ENCODE measurements at regions not wholly inside any gene's neighbourhood (a gene's known extent, or its start where the extent isn't known, plus 50 kb on each side); places are given as distances from the start of the nearest gene placed in this dataset.

DNA sequence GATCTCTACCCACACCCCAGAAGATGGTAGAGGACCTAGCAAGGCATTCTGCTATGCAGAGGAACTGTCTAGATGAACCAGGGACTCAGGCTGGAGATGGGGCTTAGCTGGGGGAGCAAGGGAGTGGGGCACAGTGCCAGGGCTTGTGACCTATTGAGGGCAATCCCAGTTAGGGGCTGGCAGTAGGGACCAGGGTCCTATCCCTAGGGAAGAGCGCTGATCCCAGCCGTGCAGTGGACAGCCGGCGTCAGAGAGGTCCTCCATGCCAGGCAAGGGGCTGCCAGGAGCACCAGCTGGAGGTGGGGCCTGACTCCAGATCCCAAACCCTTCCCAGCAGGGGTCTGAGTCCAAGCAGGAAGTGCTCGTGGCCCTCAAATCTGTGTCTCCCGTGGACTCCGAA lies 52.7 kb upstream of the NEURL1B start:
- ChIA-PET POLR2A (interaction anchor here (1.2 to 1.5 kb wide), 3 partner anchors 10 to 27 kb away, joined by 3 to 4 read pairs (median 4); no protein-coding TSS in a partner anchor), CTCF (interaction anchor here (0.7 to 4.0 kb wide), 7 partner anchors 9 to 368 kb away, joined by 3 to 13 read pairs (median 4); no protein-coding TSS in a partner anchor)
- no peak for DNase-seq (ENCODE audit: unreplicated experiment)
- Mint-ChIP-seq H3K4me1 (ENCODE audit: insufficient read depth, unreplicated experiment) (no peaks in the 10 kb centered on the region), H3K36me3 (ENCODE audit: insufficient read depth, unreplicated experiment) (no peaks in the 10 kb centered on the region), H3K27me3 (ENCODE audit: insufficient read depth, unreplicated experiment) (peaks cover 42% of the 10 kb centered on the region), H3K9me3 (ENCODE audit: unreplicated experiment) (no peaks in the 10 kb centered on the region), H3K27ac (ENCODE audit: low read depth, unreplicated experiment) (no peak overlapping the region), H3K4me3 (ENCODE audit: unreplicated experiment) (no peak overlapping the region)
- intact Hi-C loops (cut with micrococcal nuclease) = no loop called here
- TF ChIP-seq, protein P1, sequence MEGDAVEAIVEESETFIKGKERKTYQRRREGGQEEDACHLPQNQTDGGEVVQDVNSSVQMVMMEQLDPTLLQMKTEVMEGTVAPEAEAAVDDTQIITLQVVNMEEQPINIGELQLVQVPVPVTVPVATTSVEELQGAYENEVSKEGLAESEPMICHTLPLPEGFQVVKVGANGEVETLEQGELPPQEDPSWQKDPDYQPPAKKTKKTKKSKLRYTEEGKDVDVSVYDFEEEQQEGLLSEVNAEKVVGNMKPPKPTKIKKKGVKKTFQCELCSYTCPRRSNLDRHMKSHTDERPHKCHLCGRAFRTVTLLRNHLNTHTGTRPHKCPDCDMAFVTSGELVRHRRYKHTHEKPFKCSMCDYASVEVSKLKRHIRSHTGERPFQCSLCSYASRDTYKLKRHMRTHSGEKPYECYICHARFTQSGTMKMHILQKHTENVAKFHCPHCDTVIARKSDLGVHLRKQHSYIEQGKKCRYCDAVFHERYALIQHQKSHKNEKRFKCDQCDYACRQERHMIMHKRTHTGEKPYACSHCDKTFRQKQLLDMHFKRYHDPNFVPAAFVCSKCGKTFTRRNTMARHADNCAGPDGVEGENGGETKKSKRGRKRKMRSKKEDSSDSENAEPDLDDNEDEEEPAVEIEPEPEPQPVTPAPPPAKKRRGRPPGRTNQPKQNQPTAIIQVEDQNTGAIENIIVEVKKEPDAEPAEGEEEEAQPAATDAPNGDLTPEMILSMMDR (IDR thresholded peaks at IDR 0.05; ENCODE audit: unreplicated experiment) = no peak
- no TSS peak for BruUV-seq (replicated peaks)

DNA sequence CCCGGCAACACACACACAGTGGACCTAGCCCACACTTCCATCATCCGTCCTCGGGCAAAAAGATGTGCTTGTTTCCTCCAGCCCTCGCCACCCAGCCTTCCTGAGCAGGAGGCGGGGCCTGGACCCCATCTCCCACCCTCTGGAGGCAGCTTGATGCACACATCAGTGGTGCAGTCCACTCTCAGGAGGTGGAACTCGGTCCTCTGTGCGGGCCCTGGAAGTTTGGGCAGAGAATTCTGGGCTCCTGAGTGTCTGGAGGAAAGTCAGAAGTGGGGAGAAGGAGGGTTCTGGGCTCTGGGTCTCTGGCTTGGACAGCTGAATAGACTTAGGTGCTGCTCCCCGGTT lies 54.0 kb upstream of the NEURL1B start:
- DNase-seq (ENCODE audit: unreplicated experiment) = no peak
- Mint-ChIP-seq H3K27ac (ENCODE audit: low read depth, unreplicated experiment) (no peak overlapping the region), H3K4me1 (ENCODE audit: insufficient read depth, unreplicated experiment) (no peaks in the 10 kb centered on the region), H3K27me3 (ENCODE audit: insufficient read depth, unreplicated experiment) (peaks cover 45% of the 10 kb centered on the region), H3K9me3 (ENCODE audit: unreplicated experiment) (no peaks in the 10 kb centered on the region), H3K4me3 (ENCODE audit: unreplicated experiment) (no peak overlapping the region), H3K36me3 (ENCODE audit: insufficient read depth, unreplicated experiment) (no peaks in the 10 kb centered on the region)
- intact Hi-C loops (cut with micrococcal nuclease) = no loop called here
- TF ChIP-seq, protein P1 (IDR thresholded peaks at IDR 0.05; ENCODE audit: unreplicated experiment) = no peak
- POLR2A ChIA-PET = interaction anchor here (1.2 kb wide), 1 partner anchor 8 kb away, joined by 3 read pairs; no protein-coding TSS in a partner anchor
- CTCF ChIA-PET = interaction anchor here (1.0 to 4.0 kb wide), 4 partner anchors 8 to 110 kb away, joined by 3 to 13 read pairs (median 6); no protein-coding TSS in a partner anchor
- no TSS peak for BruUV-seq (replicated peaks)

DNA sequence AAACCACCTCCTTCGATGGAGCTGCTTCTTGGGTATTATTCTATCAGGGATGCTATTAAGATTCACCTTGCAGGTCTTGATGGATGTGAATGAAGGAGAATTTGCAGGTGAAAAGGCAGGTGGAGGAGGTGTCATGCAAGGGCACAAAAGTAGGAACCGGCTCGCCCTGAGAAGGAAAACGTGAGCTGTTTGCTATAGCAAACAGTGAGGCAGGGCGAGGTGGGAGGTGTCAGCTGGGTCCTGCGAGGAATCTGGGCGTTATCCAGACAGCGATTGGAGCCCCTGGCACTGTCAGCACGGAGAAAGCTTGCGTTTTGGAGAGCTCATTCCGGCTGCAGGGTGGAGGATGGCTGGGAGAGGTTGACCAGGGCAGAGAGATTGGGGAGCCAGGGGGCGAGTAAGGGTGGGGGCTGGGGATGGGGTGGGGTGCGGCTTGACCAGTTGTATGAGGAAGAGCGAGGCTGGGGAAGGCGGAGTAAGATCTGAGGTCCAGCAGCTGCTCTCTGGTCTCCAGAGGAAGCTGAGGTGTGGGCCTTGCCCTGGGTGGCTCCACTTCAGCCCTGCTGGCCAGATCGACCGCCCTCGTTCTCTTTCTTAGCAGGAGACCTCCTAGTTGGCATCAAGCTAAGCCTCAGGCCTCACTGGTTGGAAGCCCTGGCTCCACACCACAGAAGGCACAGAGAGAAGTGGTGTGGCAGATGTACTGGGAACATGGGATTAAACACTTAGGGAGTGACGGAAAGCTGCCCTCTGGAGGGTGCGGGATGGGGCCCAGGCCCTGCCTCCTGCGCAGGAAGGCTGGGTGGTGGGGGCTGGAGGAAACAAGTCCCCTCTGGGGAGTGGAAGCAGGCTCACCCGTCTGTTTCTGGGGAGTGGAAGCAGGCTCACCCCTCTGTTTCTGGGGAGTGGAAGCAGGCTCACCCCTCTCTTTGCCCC lies 54.7 kb upstream of the NEURL1B start:
- Mint-ChIP-seq H3K4me1 (ENCODE audit: insufficient read depth, unreplicated experiment) (no peaks in the 10 kb centered on the region), H3K36me3 (ENCODE audit: insufficient read depth, unreplicated experiment) (no peaks in the 10 kb centered on the region), H3K27me3 (ENCODE audit: insufficient read depth, unreplicated experiment) (peaks cover 50% of the 10 kb centered on the region), H3K27ac (ENCODE audit: low read depth, unreplicated experiment) (no peak overlapping the region), H3K9me3 (ENCODE audit: unreplicated experiment) (no peaks in the 10 kb centered on the region), H3K4me3 (ENCODE audit: unreplicated experiment) (no peak overlapping the region)
- DNase-seq (ENCODE audit: unreplicated experiment) = no peak
- POLR2A ChIA-PET = no interaction called here
- CTCF ChIA-PET = interaction anchor here (1.5 to 4.0 kb wide), 3 partner anchors 21 to 111 kb away, joined by 3 to 13 read pairs (median 9); no protein-coding TSS in a partner anchor
- no TSS peak for BruUV-seq (replicated peaks)
- intact Hi-C loops (cut with micrococcal nuclease) = no loop called here
- TF ChIP-seq, protein P1 (IDR thresholded peaks at IDR 0.05; ENCODE audit: unreplicated experiment) = no peak

DNA sequence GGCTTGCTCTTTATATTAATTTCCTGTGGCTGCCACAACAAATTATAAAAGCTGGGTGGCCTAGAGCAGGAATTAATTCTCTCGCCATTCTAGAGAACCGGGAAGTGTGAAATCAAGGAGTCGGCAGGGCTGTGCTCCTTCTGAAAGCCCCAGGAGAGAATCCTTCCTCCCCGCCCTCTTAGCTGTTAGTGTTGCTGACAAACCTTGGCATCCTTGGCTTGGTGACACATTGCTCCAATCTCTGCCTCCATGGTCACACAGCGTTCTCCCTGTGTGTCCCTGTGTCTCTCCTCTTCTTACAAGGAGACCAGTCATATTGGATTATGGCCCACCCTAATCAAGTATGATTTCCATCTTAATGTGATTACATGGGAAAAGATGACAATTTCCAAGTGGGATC lies 55.9 kb upstream of the NEURL1B start:
- ChIA-PET POLR2A (interaction anchor here (0.9 to 1.4 kb wide), 2 partner anchors 24 to 164 kb away, joined by 3 to 5 read pairs; no protein-coding TSS in a partner anchor), CTCF (interaction anchor here (1.5 to 4.0 kb wide), 3 partner anchors 19 to 112 kb away, joined by 3 to 13 read pairs (median 9); no protein-coding TSS in a partner anchor)
- no peak for DNase-seq (ENCODE audit: unreplicated experiment)
- intact Hi-C loops (cut with micrococcal nuclease) = no loop called here
- TF ChIP-seq, protein P1 (IDR thresholded peaks at IDR 0.05; ENCODE audit: unreplicated experiment) = no peak
- peaks cover 56% of the 10 kb centered on the region for H3K27me3 Mint-ChIP-seq (ENCODE audit: insufficient read depth, unreplicated experiment)
- no peaks in the 10 kb centered on the region for H3K9me3 Mint-ChIP-seq (ENCODE audit: unreplicated experiment)
- H3K36me3 Mint-ChIP-seq (ENCODE audit: insufficient read depth, unreplicated experiment) = no peaks in the 10 kb centered on the region
- H3K4me3 Mint-ChIP-seq (ENCODE audit: unreplicated experiment) = no peak overlapping the region
- no peaks in the 10 kb centered on the region for H3K4me1 Mint-ChIP-seq (ENCODE audit: insufficient read depth, unreplicated experiment)
- no peak overlapping the region for H3K27ac Mint-ChIP-seq (ENCODE audit: low read depth, unreplicated experiment)
- BruUV-seq (replicated peaks) = no TSS peak
